ENCODE measurements at regions not wholly inside any gene's neighbourhood (a gene's known extent, or its start where the extent isn't known, plus 50 kb on each side); places are given as distances from the start of the nearest gene placed in this dataset.

DNA sequence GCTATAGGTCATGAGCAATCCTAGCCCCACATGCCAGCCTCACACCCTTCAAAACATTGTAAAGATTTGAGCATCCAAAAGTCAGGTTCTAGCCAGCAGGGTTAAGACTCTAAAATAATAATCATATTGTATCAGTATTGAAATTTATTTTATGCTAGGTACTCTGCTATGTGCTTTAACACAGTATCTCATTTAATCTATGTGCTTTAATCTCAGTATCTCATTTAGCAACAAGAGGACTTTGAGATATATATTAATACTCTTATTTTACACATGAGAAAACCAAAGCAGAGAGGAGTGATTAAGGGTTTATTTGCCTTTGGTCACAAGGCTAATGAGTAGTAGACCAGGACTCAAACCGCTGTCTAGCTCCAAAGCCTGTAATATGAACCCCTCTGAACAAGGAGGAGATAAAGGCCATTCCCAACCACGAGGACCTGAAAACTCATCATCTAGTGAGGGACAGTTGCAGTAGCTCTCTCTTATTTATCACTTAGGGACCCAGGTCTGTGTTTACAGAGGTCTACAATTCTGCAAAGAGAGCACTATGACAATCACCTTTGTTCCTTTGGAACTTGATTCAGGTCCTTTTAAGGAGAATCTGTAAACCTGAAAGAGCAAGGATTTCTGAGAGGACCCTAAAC is 116.5 kb upstream of the SERTAD2 start:
- no peaks in the 10 kb centered on the region for H3K36me3 ChIP-seq
- H3K27ac ChIP-seq = peak overlapping the region; percentile 92 to 98 (median 96)
- TF ChIP-seq EP300 (IDR thresholded peaks at IDR 0.05) (no peak), POLR2AphosphoS5 (IDR thresholded peaks at IDR 0.05) (no peak), POLR2A (IDR thresholded peaks at IDR 0.05) (no peak)
- TF ChIP-seq, protein P1, sequence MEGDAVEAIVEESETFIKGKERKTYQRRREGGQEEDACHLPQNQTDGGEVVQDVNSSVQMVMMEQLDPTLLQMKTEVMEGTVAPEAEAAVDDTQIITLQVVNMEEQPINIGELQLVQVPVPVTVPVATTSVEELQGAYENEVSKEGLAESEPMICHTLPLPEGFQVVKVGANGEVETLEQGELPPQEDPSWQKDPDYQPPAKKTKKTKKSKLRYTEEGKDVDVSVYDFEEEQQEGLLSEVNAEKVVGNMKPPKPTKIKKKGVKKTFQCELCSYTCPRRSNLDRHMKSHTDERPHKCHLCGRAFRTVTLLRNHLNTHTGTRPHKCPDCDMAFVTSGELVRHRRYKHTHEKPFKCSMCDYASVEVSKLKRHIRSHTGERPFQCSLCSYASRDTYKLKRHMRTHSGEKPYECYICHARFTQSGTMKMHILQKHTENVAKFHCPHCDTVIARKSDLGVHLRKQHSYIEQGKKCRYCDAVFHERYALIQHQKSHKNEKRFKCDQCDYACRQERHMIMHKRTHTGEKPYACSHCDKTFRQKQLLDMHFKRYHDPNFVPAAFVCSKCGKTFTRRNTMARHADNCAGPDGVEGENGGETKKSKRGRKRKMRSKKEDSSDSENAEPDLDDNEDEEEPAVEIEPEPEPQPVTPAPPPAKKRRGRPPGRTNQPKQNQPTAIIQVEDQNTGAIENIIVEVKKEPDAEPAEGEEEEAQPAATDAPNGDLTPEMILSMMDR (IDR thresholded peaks at IDR 0.05) = no peak
- H3K4me1 ChIP-seq = peaks cover 0 to 49% (median 26%) of the 10 kb centered on the region in 4 donors
- H3K27me3 ChIP-seq = no peaks in the 10 kb centered on the region
- H3K9me3 ChIP-seq = no peaks in the 10 kb centered on the region
- 86 to 88% methylated on average over 2 of the region's 2 CpGs for WGBS, 2 donors
- intact Hi-C loops (cut with DNase I) = loop anchor here (2.0 to 5.0 kb wide), 2 partner anchors 62 to 117 kb away; partner anchors contain the start of gene SERTAD2
- DNase-seq = no peak
- no peak overlapping the region for H3K4me3 ChIP-seq

DNA sequence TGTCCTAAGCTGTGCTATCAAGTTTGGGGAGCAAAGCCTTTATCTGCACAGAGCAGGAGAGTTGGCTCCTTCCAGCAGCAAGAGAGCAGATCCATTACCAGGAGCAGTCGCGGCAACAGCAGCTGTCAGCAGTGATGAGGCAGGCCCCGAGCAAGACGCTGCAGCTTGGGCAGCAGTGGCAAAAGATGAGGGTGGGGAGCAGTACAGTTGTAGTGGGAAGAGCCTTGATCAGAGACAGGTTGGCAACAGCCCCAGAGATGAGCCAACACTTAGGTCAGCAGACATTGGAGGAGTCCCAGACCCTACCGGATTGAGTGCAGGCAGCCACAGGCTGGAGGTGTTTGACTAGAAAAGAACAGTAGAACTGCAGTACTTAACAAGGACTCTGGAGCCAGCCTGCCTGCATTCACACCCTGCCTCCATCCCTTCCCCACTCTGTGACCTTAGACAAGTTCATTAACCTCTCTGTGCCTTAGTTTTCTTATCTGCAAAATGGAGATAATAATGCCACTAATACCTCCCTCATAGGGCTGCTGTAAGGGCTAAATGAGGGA is 117.1 kb upstream of the SERTAD2 start:
- H3K27me3 ChIP-seq = no peaks in the 10 kb centered on the region
- TF ChIP-seq POLR2AphosphoS5 (IDR thresholded peaks at IDR 0.05) (peak; percentile 52 to 78 (median 74)), POLR2A (IDR thresholded peaks at IDR 0.05) (no peak), EP300 (IDR thresholded peaks at IDR 0.05) (peak in 1 of 4 donors; percentile 66)
- TF ChIP-seq, protein P1 (IDR thresholded peaks at IDR 0.05) = peak in 2 of 4 experiments; percentile 26 to 36
- no peak overlapping the region for H3K4me3 ChIP-seq
- peaks cover 0 to 43% (median 25%) of the 10 kb centered on the region in 4 donors for H3K4me1 ChIP-seq
- peak overlapping the region; percentile 9 to 98 (median 94) for H3K27ac ChIP-seq
- H3K36me3 ChIP-seq = no peaks in the 10 kb centered on the region
- peak; percentile 94 for DNase-seq
- intact Hi-C loops (cut with DNase I) = loop anchor here (2.0 to 5.0 kb wide), 2 partner anchors 61 to 118 kb away; partner anchors contain the start of gene SERTAD2
- 76 to 88% methylated on average over 5 of the region's 5 CpGs for WGBS, 2 donors
- no peaks in the 10 kb centered on the region for H3K9me3 ChIP-seq

DNA sequence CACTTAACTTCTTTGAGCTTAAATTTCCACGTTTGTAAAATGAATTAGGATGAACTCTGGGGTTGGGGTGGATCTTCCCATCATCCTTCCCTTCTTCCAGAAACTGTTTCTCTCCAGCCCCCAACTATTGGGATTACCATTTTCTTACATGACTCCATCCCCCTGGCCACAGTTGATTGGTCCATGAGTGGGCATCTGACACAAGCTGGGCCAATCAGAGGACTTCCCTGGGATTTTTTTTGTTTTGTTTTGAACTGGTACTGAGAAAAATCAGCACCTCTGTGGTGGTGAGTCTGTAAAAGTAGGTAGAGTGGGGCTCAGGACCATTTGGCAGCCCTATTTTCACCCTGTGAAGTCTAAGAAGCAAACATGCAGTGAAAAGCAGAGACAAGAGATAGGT is 118.0 kb upstream of the SERTAD2 start:
- no peak for TF ChIP-seq EP300 (IDR thresholded peaks at IDR 0.05)
- intact Hi-C loops (cut with DNase I) = loop anchor here (2.0 to 5.0 kb wide), 2 partner anchors 61 to 119 kb away; partner anchors contain the start of gene SERTAD2
- Histone ChIP-seq H3K9me3 (no peaks in the 10 kb centered on the region), H3K27ac (peak overlapping the region in 3 of 4 donors; percentile 92 to 98 (median 96)), H3K27me3 (no peaks in the 10 kb centered on the region), H3K36me3 (no peaks in the 10 kb centered on the region), H3K4me3 (no peak overlapping the region), H3K4me1 (peaks cover 0 to 38% (median 22%) of the 10 kb centered on the region in 4 donors)
- WGBS, 2 donors = 81 to 91% methylated on average over 1 of the region's 1 CpG
- DNase-seq = no peak

DNA sequence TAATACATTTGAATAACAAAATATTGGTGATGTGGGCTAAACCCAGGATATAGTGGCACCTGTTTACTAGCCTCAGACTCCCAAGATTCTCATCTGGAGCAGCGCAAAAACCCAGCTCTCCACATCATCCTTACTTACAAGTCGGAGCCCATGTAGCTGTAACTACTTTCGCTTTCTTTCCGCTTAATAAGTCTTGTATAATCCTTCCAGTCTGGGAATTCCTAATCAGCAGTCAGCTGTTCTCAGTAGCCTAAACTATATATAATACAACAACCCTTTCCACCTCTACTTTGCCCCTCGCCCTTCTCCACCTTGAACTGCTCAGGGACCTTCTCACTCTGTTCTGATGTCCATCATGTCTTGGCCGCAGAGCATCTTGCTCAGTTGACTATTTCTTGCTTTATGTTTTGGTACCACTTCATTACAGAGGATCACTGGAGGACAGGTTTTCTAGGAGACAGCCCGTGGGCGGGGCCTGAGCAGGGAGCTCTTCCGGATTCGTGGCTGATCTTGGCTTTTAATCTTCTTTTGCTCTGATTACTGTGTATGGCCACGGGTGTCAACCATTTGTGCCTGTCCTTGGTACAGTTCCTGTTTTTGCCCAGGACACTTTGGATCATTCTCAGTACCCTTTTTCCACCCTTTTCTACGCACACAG is 119.9 kb upstream of the SERTAD2 start:
- H3K4me1 ChIP-seq = peaks cover 0 to 30% (median 19%) of the 10 kb centered on the region in 4 donors
- WGBS, 2 donors = 66 to 84% methylated on average over 12 of the region's 12 CpGs
- no peak overlapping the region for H3K4me3 ChIP-seq
- no peaks in the 10 kb centered on the region for H3K9me3 ChIP-seq
- intact Hi-C loops (cut with DNase I) = loop anchor here (5.0 kb wide), 1 partner anchor 59 kb away; no protein-coding TSS in a partner anchor
- H3K27ac ChIP-seq = peak overlapping the region in 1 of 4 donors; percentile 24
- TF ChIP-seq EP300 (IDR thresholded peaks at IDR 0.05) (no peak), POLR2A (IDR thresholded peaks at IDR 0.05) (no peak), POLR2AphosphoS5 (IDR thresholded peaks at IDR 0.05) (no peak)
- TF ChIP-seq, protein P1 (IDR thresholded peaks at IDR 0.05) = no peak
- H3K36me3 ChIP-seq = no peaks in the 10 kb centered on the region
- DNase-seq = no peak
- H3K27me3 ChIP-seq = no peaks in the 10 kb centered on the region

DNA sequence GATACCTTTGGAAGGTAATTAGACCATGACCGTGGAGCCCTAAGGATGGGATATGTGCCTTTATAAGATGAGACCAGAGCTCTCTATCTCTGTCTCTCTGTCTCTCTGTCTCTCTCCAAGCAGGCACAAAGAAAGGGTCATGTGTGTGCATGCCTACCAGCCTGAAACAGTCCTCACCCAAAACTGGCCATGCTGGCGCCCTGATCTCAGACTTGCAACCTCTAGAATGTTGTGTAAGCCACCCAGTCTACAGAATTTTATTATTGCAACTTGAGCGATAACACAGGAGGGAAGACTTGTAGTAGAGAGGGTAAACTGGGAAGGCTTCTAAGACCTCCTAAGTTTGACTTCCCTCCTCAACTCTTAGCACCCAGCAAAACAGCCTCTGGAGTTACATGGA is 124.1 kb upstream of the SERTAD2 start:
- no peak overlapping the region for H3K4me3 ChIP-seq
- H3K4me1 ChIP-seq = peaks cover 0 to 15% (median 0%) of the 10 kb centered on the region in 4 donors
- no peaks in the 10 kb centered on the region for H3K27me3 ChIP-seq
- no peak for TF ChIP-seq EP300 (IDR thresholded peaks at IDR 0.05)
- TF ChIP-seq POLR2A (IDR thresholded peaks at IDR 0.05) = no peak
- TF ChIP-seq POLR2AphosphoS5 (IDR thresholded peaks at IDR 0.05) = no peak
- TF ChIP-seq, protein P1 (IDR thresholded peaks at IDR 0.05) = no peak
- H3K9me3 ChIP-seq = no peaks in the 10 kb centered on the region
- no peak overlapping the region for H3K27ac ChIP-seq
- WGBS, 2 donors = 94 to 95% methylated on average over 3 of the region's 3 CpGs
- no peak for DNase-seq
- intact Hi-C loops (cut with DNase I) = no loop called here
- H3K36me3 ChIP-seq = no peaks in the 10 kb centered on the region

All from sigmoid colon (tissue), 6 donors.